CD14-positive monocyte (primary cell): ENCODE measurements at regions not wholly inside any gene's neighbourhood (a gene's known extent, or its start where the extent isn't known, plus 50 kb on each side); places are given as distances from the start of the nearest gene placed in this dataset.

Source experiments
- DNase-seq, 3 donors: peaks; one replicate each; pipeline ENCODE4 v3.0.0-alpha.2; 2011 to 2022
- H2AFZ ChIP-seq: 2 replicates; pipeline ENCODE4 v1.6.0; 2012; ENCODE audit warnings: mild to moderate bottlenecking, low read depth, low read length, inconsistent platforms; ENCODE audit not compliant: insufficient read depth, poor library complexity, severe bottlenecking
- H3K27ac ChIP-seq, 2 donors: 1 replicate in 1 of 2; 2 replicates in 1 of 2; pipeline ENCODE4 v1.5.1; 2012 to 2013; ENCODE audit warnings: low read length in 2 of 2, control low read depth in 1 of 2, inconsistent platforms in 1 of 2, low read depth in 1 of 2, mild to moderate bottlenecking in 1 of 2
- H3K27me3 ChIP-seq, 2 donors: one replicate each; pipeline versions ENCODE4 v1.6.0 to v1.6.1; 2011 to 2013; ENCODE audit warnings: low read length in 2 of 2; ENCODE audit not compliant: control insufficient read depth in 2 of 2, insufficient read depth in 2 of 2
- H3K36me3 ChIP-seq, 2 donors: replicated peaks in 1 of 2; 1 replicate in 1 of 2; 2 replicates in 1 of 2; pipeline versions ENCODE4 v1.5.1 to v1.6.1; 2012 to 2013; ENCODE audit warnings: low read length in 2 of 2, control low read depth in 1 of 2, inconsistent platforms in 1 of 2, mild to moderate bottlenecking in 1 of 2; ENCODE audit not compliant: insufficient read depth in 2 of 2, control insufficient read depth in 1 of 2
- H3K4me1 ChIP-seq, 2 donors: 1 replicate in 1 of 2; 2 replicates in 1 of 2; pipeline versions ENCODE4 v1.5.1 to v1.6.1; 2012 to 2013; ENCODE audit warnings: low read length in 2 of 2, control low read depth in 1 of 2, inconsistent platforms in 1 of 2, mild to moderate bottlenecking in 1 of 2, moderate library complexity in 1 of 2; ENCODE audit not compliant: insufficient read depth in 2 of 2, control insufficient read depth in 1 of 2
- H3K4me2 ChIP-seq: replicated peaks from 2 replicates; pipeline ENCODE3; 2012; ENCODE audit warnings: low read length, moderate library complexity, mild to moderate bottlenecking; ENCODE audit not compliant: poor library complexity, severe bottlenecking; ENCODE audit errors: extremely low read depth
- H3K4me3 ChIP-seq, 3 experiments: fragments of 200-600 bp in 1 of 3; sonication (generic) in 1 of 3; replicated peaks in 1 of 3; 1 replicate in 2 of 3; 2 replicates in 1 of 3; pipeline ENCODE4 v1.5.1; 2011 to 2013; ENCODE audit warnings: low read length in 3 of 3, mild to moderate bottlenecking in 3 of 3, control low read depth in 2 of 3, low read depth in 2 of 3, inconsistent platforms in 1 of 3, moderate library complexity in 1 of 3
- H3K79me2 ChIP-seq: 2 replicates; pipeline ENCODE4 v1.6.0; 2012; ENCODE audit warnings: mild to moderate bottlenecking, control low read depth, inconsistent platforms, low read length, moderate library complexity; ENCODE audit not compliant: insufficient read depth
- H3K9ac ChIP-seq: 2 replicates; pipeline ENCODE4 v1.6.0; 2017; ENCODE audit warnings: low read length, mild to moderate bottlenecking; ENCODE audit not compliant: insufficient read depth, poor library complexity, severe bottlenecking
- H3K9me3 ChIP-seq, 2 donors: replicated peaks in 1 of 2; 1 replicate in 1 of 2; 2 replicates in 1 of 2; pipeline versions ENCODE4 v1.5.1 to v1.6.1; 2012 to 2013; ENCODE audit warnings: low read length in 2 of 2, control low read depth in 1 of 2; ENCODE audit not compliant: control insufficient read depth in 1 of 2, insufficient read depth in 1 of 2
- H4K20me1 ChIP-seq: 2 replicates; pipeline ENCODE4 v1.6.0; 2012; ENCODE audit warnings: mild to moderate bottlenecking, low read length, control low read depth, moderate library complexity; ENCODE audit not compliant: insufficient read depth
- H3K27ac Mint-ChIP-seq, 7 donors: one replicate each; pipeline ENCODE4 v1.8.0; 2020; ENCODE audit warnings: mild to moderate bottlenecking in 7 of 7, mixed read lengths in 7 of 7, moderate library complexity in 6 of 7, inconsistent platforms in 2 of 7
- H3K27me3 Mint-ChIP-seq, 3 donors: one replicate each; pipeline ENCODE4 v1.8.0; 2021 to 2022; ENCODE audit warnings: low read depth in 3 of 3, mild to moderate bottlenecking in 3 of 3, mixed read lengths in 3 of 3, moderate library complexity in 3 of 3, inconsistent platforms in 1 of 3
- H3K36me3 Mint-ChIP-seq, 2 donors: one replicate each; pipeline ENCODE4 v1.8.0; 2020; ENCODE audit warnings: mixed read lengths in 2 of 2, inconsistent platforms in 1 of 2, mild to moderate bottlenecking in 1 of 2
- H3K4me1 Mint-ChIP-seq: one replicate; pipeline ENCODE4 v1.8.0; 2020; ENCODE audit warnings: mild to moderate bottlenecking, mixed read lengths
- H3K4me3 Mint-ChIP-seq, 2 donors: one replicate each; pipeline ENCODE4 v1.8.0; 2020; ENCODE audit warnings: mild to moderate bottlenecking in 2 of 2, mixed read lengths in 2 of 2, moderate library complexity in 1 of 2
- H3K9me3 Mint-ChIP-seq, 7 donors: one replicate each; pipeline ENCODE4 v1.8.0; 2020 to 2022; ENCODE audit warnings: mixed read lengths in 7 of 7, mild to moderate bottlenecking in 6 of 7, moderate library complexity in 6 of 7, inconsistent platforms in 2 of 7
- WGBS: methylation state at CpG from one replicate; pipeline ENCODE4 v1.1.5; 2013; ENCODE audit warnings: missing lambda C conversion rate; ENCODE audit not compliant: insufficient coverage; 5-methylcytosine and 5-hydroxymethylcytosine counted together
- intact Hi-C, 2 donors: fragments of 100-400 bp; cut with micrococcal nuclease; formaldehyde crosslinking; loops; one replicate each; pipeline versions ENCODE4 v1.15.0 to v1.15.1; 2023
- TF ChIP-seq, protein P1 (sequence below): fragments of 200-600 bp; IDR thresholded peaks from one replicate; pipeline ENCODE4 v1.8.0; 2022; ENCODE audit warnings: antibody characterized with exemption, mild to moderate bottlenecking

DNA sequence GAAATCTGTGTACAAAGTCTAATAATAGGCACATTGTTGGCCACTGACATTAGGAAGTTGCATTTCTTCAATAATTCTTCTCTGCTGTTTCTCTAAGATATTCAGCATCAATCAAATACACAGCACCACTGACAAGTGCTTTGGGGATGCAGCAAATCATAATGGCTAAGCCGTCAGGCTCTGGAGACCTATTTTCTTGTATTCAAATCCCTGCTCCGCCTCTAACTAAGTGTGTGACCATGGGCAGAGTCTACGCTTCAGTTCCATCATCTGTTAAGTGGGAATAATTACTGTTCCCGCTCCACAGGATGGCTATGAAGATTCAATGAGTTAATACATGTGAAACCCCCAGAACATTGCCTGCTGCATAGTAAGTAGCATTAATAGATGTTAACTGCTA is 176.9 kb downstream of the ADGRL4 start:
- Histone ChIP-seq H4K20me1 (no peaks in the 10 kb centered on the region), H3K9me3 (no peaks in the 10 kb centered on the region), H3K36me3 (no peaks in the 10 kb centered on the region), H3K4me3 (no peak overlapping the region), H3K4me1 (no peaks in the 10 kb centered on the region), H2AFZ (no peak overlapping the region), H3K27me3 (no peaks in the 10 kb centered on the region), H3K4me2 (no peak overlapping the region), H3K9ac (no peak overlapping the region), H3K27ac (no peak overlapping the region), H3K79me2 (no peaks in the 10 kb centered on the region)
- no peaks in the 10 kb centered on the region for H3K4me1 Mint-ChIP-seq
- H3K27me3 Mint-ChIP-seq, result peaks cover 0 to 2% (median 0%) of the 10 kb centered on the region in 3 donors
- DNase-seq, result no peak
- no peak overlapping the region for H3K27ac Mint-ChIP-seq
- TF ChIP-seq, protein P1, sequence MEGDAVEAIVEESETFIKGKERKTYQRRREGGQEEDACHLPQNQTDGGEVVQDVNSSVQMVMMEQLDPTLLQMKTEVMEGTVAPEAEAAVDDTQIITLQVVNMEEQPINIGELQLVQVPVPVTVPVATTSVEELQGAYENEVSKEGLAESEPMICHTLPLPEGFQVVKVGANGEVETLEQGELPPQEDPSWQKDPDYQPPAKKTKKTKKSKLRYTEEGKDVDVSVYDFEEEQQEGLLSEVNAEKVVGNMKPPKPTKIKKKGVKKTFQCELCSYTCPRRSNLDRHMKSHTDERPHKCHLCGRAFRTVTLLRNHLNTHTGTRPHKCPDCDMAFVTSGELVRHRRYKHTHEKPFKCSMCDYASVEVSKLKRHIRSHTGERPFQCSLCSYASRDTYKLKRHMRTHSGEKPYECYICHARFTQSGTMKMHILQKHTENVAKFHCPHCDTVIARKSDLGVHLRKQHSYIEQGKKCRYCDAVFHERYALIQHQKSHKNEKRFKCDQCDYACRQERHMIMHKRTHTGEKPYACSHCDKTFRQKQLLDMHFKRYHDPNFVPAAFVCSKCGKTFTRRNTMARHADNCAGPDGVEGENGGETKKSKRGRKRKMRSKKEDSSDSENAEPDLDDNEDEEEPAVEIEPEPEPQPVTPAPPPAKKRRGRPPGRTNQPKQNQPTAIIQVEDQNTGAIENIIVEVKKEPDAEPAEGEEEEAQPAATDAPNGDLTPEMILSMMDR, result no peak
- H3K4me3 Mint-ChIP-seq, result no peak overlapping the region
- no peaks in the 10 kb centered on the region for H3K36me3 Mint-ChIP-seq
- WGBS, result 100% methylated on average over 1 of the region's 4 CpGs
- H3K9me3 Mint-ChIP-seq, result peaks cover 0 to 3% (median 0%) of the 10 kb centered on the region in 7 donors
- intact Hi-C loops, result no loop called here

GRCh38 chr1:78830321-78830720 is 176.2 kb downstream of the ADGRL4 start:
- Histone ChIP-seq H3K27me3 (no peaks in the 10 kb centered on the region), H3K9ac (no peak overlapping the region), H3K4me2 (no peak overlapping the region), H3K79me2 (no peaks in the 10 kb centered on the region), H3K4me3 (no peak overlapping the region), H2AFZ (no peak overlapping the region), H3K36me3 (no peaks in the 10 kb centered on the region), H3K27ac (no peak overlapping the region), H3K4me1 (no peaks in the 10 kb centered on the region), H3K9me3 (no peaks in the 10 kb centered on the region), H4K20me1 (no peaks in the 10 kb centered on the region)
- H3K4me1 Mint-ChIP-seq, result no peaks in the 10 kb centered on the region
- intact Hi-C loops, result no loop called here
- DNase-seq, result no peak
- H3K4me3 Mint-ChIP-seq, result no peak overlapping the region
- no peak overlapping the region for H3K27ac Mint-ChIP-seq
- H3K36me3 Mint-ChIP-seq, result no peaks in the 10 kb centered on the region
- peaks cover 0 to 2% (median 0%) of the 10 kb centered on the region in 3 donors for H3K27me3 Mint-ChIP-seq
- WGBS, result 100% methylated on average over 1 of the region's 1 CpG
- H3K9me3 Mint-ChIP-seq, result peaks cover 0 to 3% (median 0%) of the 10 kb centered on the region in 7 donors
- TF ChIP-seq, protein P1, result no peak
